GM12875 (cell line): ENCODE measurements at regions not wholly inside any gene's neighbourhood (a gene's known extent, or its start where the extent isn't known, plus 50 kb on each side); places are given as distances from the start of the nearest gene placed in this dataset.

Experiments used
- H3K4me3 ChIP-seq: one replicate; pipeline ENCODE4 v1.5.1; 2011; ENCODE audit warnings: low read depth, low read length, control low read depth
- TF ChIP-seq, protein P1 (sequence below): IDR thresholded peaks from 2 replicates; pipeline ENCODE4 v1.5.1; 2011; ENCODE audit warnings: low read depth, mild to moderate bottlenecking, control low read depth, inconsistent platforms, low read length, moderate library complexity, borderline replicate concordance; ENCODE audit not compliant: insufficient read depth

DNA sequence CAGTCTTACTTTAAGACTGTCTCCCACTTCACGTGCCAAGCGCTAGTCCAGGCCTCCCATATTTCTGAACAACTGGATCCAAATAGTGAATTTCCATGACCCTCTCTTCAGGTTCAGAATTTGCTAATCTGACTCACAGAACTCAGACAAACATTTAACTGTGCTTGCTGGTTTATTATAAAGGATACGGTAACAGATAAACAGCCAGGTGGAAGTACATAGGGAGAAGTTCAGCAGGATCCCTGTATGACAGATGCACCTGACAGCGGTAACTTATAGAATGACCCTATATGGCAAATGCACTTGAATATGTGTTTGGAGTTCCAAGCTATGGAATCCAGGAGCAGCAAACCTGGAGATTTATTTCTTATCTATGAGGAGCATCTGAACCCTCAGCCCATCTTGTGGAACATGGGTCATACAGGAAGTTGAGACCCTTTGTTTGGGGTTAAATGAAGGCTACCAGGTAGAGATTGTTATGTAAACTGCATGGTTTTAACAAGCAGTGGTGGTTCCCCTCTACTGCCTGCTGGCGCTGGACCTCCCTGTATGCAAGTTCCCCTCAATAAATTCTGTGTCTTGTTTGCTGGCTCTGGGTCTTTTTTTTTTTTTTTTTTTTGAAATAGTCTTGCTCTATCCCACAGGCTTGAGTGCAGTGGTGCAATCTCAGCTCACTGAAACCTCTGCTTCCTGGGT, 622.6 kb downstream of the KCNJ2 start:
- TF ChIP-seq, protein P1, sequence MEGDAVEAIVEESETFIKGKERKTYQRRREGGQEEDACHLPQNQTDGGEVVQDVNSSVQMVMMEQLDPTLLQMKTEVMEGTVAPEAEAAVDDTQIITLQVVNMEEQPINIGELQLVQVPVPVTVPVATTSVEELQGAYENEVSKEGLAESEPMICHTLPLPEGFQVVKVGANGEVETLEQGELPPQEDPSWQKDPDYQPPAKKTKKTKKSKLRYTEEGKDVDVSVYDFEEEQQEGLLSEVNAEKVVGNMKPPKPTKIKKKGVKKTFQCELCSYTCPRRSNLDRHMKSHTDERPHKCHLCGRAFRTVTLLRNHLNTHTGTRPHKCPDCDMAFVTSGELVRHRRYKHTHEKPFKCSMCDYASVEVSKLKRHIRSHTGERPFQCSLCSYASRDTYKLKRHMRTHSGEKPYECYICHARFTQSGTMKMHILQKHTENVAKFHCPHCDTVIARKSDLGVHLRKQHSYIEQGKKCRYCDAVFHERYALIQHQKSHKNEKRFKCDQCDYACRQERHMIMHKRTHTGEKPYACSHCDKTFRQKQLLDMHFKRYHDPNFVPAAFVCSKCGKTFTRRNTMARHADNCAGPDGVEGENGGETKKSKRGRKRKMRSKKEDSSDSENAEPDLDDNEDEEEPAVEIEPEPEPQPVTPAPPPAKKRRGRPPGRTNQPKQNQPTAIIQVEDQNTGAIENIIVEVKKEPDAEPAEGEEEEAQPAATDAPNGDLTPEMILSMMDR, result no peak
- no peak overlapping the region for H3K4me3 ChIP-seq

DNA sequence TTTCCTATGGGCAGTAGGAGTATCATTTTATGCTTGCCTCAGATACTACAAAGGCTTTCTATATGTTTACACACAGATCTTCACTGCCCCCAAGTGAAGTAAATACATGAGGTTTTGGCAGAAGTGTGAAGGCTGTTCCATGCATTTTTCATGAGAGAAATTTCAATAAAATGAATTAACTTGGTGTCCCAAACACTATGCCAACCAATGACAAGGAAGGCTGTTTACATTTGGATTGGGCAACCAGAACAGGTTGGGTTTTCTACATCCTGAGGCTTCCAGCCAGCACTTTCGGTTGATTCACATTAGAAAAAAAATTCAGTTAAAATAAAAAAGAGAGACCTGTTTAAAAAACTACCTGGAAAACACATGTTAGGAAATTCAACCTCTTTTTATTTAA, 625.4 kb downstream of the KCNJ2 start:
- no peak overlapping the region for H3K4me3 ChIP-seq
- TF ChIP-seq, protein P1, result no peak

DNA sequence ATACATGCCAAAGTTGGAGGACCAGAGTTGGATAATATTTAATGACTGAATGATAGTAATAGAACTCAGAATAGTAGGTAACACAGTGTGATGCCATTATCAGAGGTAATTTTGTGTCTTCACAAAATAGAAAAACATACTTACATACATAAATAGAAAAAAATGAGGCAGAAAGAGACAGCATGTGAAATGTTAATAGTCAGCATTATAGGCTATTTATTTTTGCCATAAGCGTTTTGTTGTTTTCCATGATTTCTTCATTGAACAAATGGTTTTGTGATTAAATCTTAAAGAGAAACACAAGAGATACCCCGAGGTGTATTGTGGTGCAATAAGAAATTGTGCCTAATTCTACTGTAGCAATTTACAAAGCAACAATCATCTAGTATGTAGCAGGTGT, 626.3 kb downstream of the KCNJ2 start:
- TF ChIP-seq, protein P1, result no peak
- no peak overlapping the region for H3K4me3 ChIP-seq

DNA sequence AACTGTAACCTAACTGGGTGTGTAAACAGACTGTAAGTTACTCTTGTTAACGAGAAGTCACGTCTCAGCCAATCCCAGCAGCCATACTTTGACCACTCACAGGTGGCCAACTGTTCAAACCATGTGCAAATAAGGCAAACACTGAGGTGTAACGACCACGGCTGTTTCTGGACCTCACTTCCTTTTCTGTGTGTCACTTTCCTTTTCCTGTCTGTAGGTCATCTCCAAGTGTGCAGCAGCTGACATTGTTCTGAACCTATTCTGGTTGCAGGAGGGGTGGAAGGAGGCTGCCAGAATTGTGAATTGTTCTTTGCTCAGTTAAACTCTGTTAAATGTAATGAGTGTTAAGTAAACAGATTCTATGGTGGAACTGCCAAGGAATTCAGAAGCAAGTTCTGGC, 627.4 kb downstream of the KCNJ2 start:
- H3K4me3 ChIP-seq, result no peak overlapping the region
- TF ChIP-seq, protein P1, result no peak

DNA sequence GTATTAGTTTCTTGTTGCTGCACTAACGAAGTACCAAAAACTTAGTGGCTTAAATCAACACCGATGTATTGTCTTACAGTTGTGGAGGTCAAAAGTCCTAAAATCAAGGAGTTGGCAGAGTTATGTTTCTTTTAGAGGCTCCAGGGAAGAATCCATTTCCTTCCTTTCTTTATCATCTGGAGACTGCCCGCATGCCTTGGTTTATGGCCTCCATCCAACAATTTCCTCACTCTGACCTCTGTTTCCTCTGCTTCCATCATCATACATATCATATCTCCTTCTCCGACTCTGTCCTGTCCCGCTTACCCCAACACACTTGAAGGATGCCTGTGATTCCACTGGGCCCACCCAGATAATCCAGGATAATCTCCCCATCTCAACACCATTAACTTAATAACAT, 627.8 kb downstream of the KCNJ2 start:
- H3K4me3 ChIP-seq, result no peak overlapping the region
- TF ChIP-seq, protein P1, result no peak

DNA sequence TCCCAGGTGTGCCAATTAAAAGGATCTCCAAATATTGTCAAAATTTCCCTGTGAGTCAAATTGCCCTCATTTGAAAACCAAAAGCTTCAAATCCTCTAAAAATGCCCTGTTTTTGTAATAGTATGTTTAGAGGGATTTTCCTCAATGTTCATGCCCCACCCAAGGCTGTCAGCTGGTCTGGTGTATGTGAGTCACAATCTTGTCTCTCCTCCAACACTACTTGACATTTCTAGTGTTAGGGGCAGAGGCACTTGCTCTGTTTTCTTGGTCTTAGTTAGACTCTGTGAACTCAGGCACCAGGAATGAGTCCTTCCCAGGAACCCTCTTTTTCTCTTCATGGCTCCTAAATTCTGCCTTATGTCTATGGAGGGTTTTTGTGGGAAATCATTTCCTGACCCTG, 634.8 kb downstream of the KCNJ2 start:
- TF ChIP-seq, protein P1, result no peak
- H3K4me3 ChIP-seq, result no peak overlapping the region

DNA sequence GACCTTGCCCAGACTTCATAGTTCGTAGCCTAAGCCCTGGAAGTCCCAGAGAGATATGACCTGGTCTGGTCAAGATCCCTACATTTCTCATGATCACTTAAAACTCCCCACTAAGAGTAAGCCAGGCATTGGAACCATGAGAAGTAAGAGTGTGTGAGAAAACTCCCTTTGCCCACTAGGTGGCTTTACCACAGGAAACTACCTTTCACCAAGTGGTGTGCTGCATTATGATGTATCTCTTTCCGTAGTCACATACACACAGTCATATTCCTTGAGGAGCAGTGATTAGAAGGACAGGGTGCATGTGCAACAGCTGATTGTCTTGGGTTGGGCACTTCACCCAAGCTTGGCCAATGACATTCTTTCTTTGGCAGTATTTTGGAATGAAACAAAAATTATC, 639.3 kb downstream of the KCNJ2 start:
- H3K4me3 ChIP-seq, result no peak overlapping the region
- TF ChIP-seq, protein P1, result no peak
